ENCODE measurements at regions not wholly inside any gene's neighbourhood (a gene's known extent, or its start where the extent isn't known, plus 50 kb on each side); places are given as distances from the start of the nearest gene placed in this dataset.

GRCh38 chr16:49216593-49216992 lies 65.0 kb downstream of the CBLN1 start:
- DNase-seq (ENCODE audit: low read depth): no peak

- DNase-seq (ENCODE audit: low read depth): no peak
These were observed 68.0 kb downstream of the CBLN1 start for GRCh38 chr16:49213594-49213993.

GRCh38 chr16:49204191-49204590 lies 77.4 kb downstream of the CBLN1 start:
- no peak for DNase-seq (ENCODE audit: low read depth)

- DNase-seq (ENCODE audit: low read depth): no peak
These were observed 78.3 kb downstream of the CBLN1 start for GRCh38 chr16:49203361-49203760.

GRCh38 chr16:49201118-49201517 lies 80.5 kb downstream of the CBLN1 start:
- no peak for DNase-seq (ENCODE audit: low read depth)

- no peak for DNase-seq (ENCODE audit: low read depth)
These were observed 81.3 kb downstream of the CBLN1 start for GRCh38 chr16:49200223-49200820.

GRCh38 chr16:49195237-49195548 lies 86.4 kb downstream of the CBLN1 start:
- DNase-seq (ENCODE audit: low read depth): no peak

GRCh38 chr16:49194537-49195236 lies 87.0 kb downstream of the CBLN1 start:
- no peak for DNase-seq (ENCODE audit: low read depth)

- no peak for DNase-seq (ENCODE audit: low read depth)
These were observed 88.0 kb downstream of the CBLN1 start for GRCh38 chr16:49193596-49193995.

- no peak for DNase-seq (ENCODE audit: low read depth)
These were observed 92.4 kb downstream of the CBLN1 start for GRCh38 chr16:49189286-49189685.

- no peak for DNase-seq (ENCODE audit: low read depth)
These were observed 97.7 kb downstream of the CBLN1 start for GRCh38 chr16:49183911-49184310.

GRCh38 chr16:49181791-49182518 lies 99.7 kb downstream of the CBLN1 start:
- DNase-seq (ENCODE audit: low read depth): no peak

- DNase-seq (ENCODE audit: low read depth): no peak
These were observed 101.8 kb downstream of the CBLN1 start for GRCh38 chr16:49179714-49180330.

GRCh38 chr16:49168126-49168525 lies 113.5 kb downstream of the CBLN1 start:
- no peak for DNase-seq (ENCODE audit: low read depth)

- no peak for DNase-seq (ENCODE audit: low read depth)
These were observed 116.6 kb downstream of the CBLN1 start for GRCh38 chr16:49165025-49165424.

GRCh38 chr16:49161191-49161590 lies 120.4 kb downstream of the CBLN1 start:
- no peak for DNase-seq (ENCODE audit: low read depth)

- DNase-seq (ENCODE audit: low read depth): no peak
These were observed 123.5 kb downstream of the CBLN1 start for GRCh38 chr16:49158029-49158642.

- no peak for DNase-seq (ENCODE audit: low read depth)
These were observed 131.3 kb downstream of the CBLN1 start for GRCh38 chr16:49150341-49150740.

- no peak for DNase-seq (ENCODE audit: low read depth)
These were observed 133.2 kb downstream of the CBLN1 start for GRCh38 chr16:49148410-49148809.

GRCh38 chr16:49140618-49141017 lies 141.0 kb downstream of the CBLN1 start:
- no peak for DNase-seq (ENCODE audit: low read depth)

- no peak for DNase-seq (ENCODE audit: low read depth)
These were observed 151.2 kb downstream of the CBLN1 start for GRCh38 chr16:49130397-49130796.

GRCh38 chr16:49129935-49130334 lies 151.7 kb downstream of the CBLN1 start:
- DNase-seq (ENCODE audit: low read depth): no peak

- no peak for DNase-seq (ENCODE audit: low read depth)
These were observed 152.9 kb downstream of the CBLN1 start for GRCh38 chr16:49128740-49129139.
